K562 (cell line): ENCODE measurements at regions not wholly inside any gene's neighbourhood (a gene's known extent, or its start where the extent isn't known, plus 50 kb on each side); places are given as distances from the start of the nearest gene placed in this dataset.

Experiments used
- ATAC-seq: fragments of 200-7000 bp; cut with Tn5 transposase; 3 replicates; pipeline ENCODE4 v1.9.1; 2020; ENCODE audit warnings: moderate library complexity
- BruUV-seq: library from RNA; stranded (reverse); fragments of 400-500 nt; replicated peaks from 2 replicates; lab custom pipeline; 2021; lab: Mats Ljungman, UMichigan
- CTCF ChIA-PET: fragments of 300-600 bp; formaldehyde crosslinking; extraction: SDS; loops from one replicate; lab custom pipeline; 2021; ENCODE audit warnings: low intra/inter-chr PET ratio; lab: Yijun Ruan, JAX
- POLR2A ChIA-PET: fragments of 300-600, 350-650 bp; sonication (Branson Sonifier 250); formaldehyde crosslinking; extraction: SDS; loops from one replicate; lab custom pipeline; 2021; ENCODE audit warnings: antibody characterized with exemption, inconsistent platforms; lab: Yijun Ruan, JAX
- DNase-seq, 4 experiments: peaks; one replicate each; pipeline versions ENCODE4 v3.0.0 to v3.0.0-alpha.2; 2011 to 2018; ENCODE audit warnings: low spot score in 3 of 4, mixed read lengths in 3 of 4; ENCODE audit errors: extremely low read depth in 1 of 4
- FAIRE-seq: peaks from 2 replicates; lab custom pipeline; 2011; peaks lifted over from hg19 to GRCh38; lab: Jason Lieb, UNC
- H2AFZ ChIP-seq: 2 replicates; pipeline ENCODE4 v1.6.0; 2011; ENCODE audit warnings: low read depth, low read length, control low read depth, inconsistent platforms
- H3K27ac ChIP-seq: fragments of 200-600 bp; 3 replicates; pipeline ENCODE4 v1.8.0; 2011; ENCODE audit warnings: low read depth, mild to moderate bottlenecking, control low read depth, inconsistent platforms, low read length, moderate library complexity, mixed read lengths; ENCODE audit errors: extremely low read depth
- H3K27me3 ChIP-seq, 2 experiments: fragments of 300-600 bp in 1 of 2; 2 replicates in 1 of 2; 3 replicates in 1 of 2; pipeline versions ENCODE4 v1.6.0 to v1.8.0; 2011; ENCODE audit warnings: inconsistent platforms in 2 of 2, low read length in 2 of 2, mild to moderate bottlenecking in 1 of 2, mixed read lengths in 1 of 2, moderate library complexity in 1 of 2; ENCODE audit not compliant: control insufficient read depth in 2 of 2, insufficient read depth in 2 of 2
- H3K36me3 ChIP-seq: fragments of 300-600 bp; 3 replicates; pipeline ENCODE4 v1.8.0; 2011; ENCODE audit warnings: mild to moderate bottlenecking, low read length, inconsistent platforms; ENCODE audit not compliant: control insufficient read depth, insufficient read depth
- H3K4me1 ChIP-seq, 2 experiments: fragments of 200-600 bp in 1 of 2; replicated peaks in 1 of 2; 2 replicates in 1 of 2; 3 replicates in 1 of 2; pipeline versions ENCODE4 v1.5.1 to v1.8.0; 2011; ENCODE audit warnings: inconsistent platforms in 2 of 2, low read length in 2 of 2, mild to moderate bottlenecking in 1 of 2, mixed read lengths in 1 of 2, moderate library complexity in 1 of 2; ENCODE audit not compliant: control insufficient read depth in 2 of 2, insufficient read depth in 2 of 2
- H3K4me2 ChIP-seq: 2 replicates; pipeline ENCODE4 v1.6.1; 2011; ENCODE audit warnings: low read length, control low read depth, inconsistent platforms, mixed read lengths; ENCODE audit not compliant: insufficient read depth
- H3K4me3 ChIP-seq: fragments of 200-600 bp; sonication (generic), shearing (Covaris generic); 2 replicates; pipeline ENCODE4 v1.5.1; 2016; ENCODE audit warnings: control low read depth, inconsistent platforms
- H3K79me2 ChIP-seq: fragments of 200-600 bp; 3 replicates; pipeline ENCODE4 v1.8.0; 2011; ENCODE audit warnings: low read length, inconsistent platforms; ENCODE audit not compliant: control insufficient read depth, insufficient read depth
- H3K9ac ChIP-seq, 2 experiments: 2 replicates each; pipeline versions ENCODE4 v1.6.0 to v1.6.1; 2011; ENCODE audit warnings: low read depth in 2 of 2, low read length in 2 of 2, control low read depth in 1 of 2, inconsistent platforms in 1 of 2, mild to moderate bottlenecking in 1 of 2, mixed read lengths in 1 of 2; ENCODE audit not compliant: insufficient read depth in 1 of 2
- H3K9me1 ChIP-seq: one replicate; pipeline ENCODE4 v1.6.0; 2011; ENCODE audit warnings: inconsistent platforms, mild to moderate bottlenecking, low read length, moderate library complexity; ENCODE audit not compliant: control insufficient read depth, insufficient read depth
- H3K9me3 ChIP-seq: replicated peaks from 2 replicates; pipeline ENCODE4 v1.5.1; 2011; ENCODE audit warnings: low read depth, low read length, inconsistent platforms; ENCODE audit not compliant: control insufficient read depth, insufficient read depth
- H4K20me1 ChIP-seq: replicated peaks from 2 replicates; pipeline ENCODE4 v1.6.1; 2011; ENCODE audit warnings: low read length, inconsistent platforms, mixed read lengths; ENCODE audit not compliant: control insufficient read depth, insufficient read depth
- EGR1 ChIP-seq: fragments of 450-650 bp; conservative IDR thresholded peaks from 2 replicates; pipeline ENCODE4 v1.6.1; 2017; ENCODE audit warnings: mild to moderate bottlenecking
- TSHZ1 ChIP-seq: fragments of 250-450 bp; sonication (Bioruptor Pico); IDR thresholded peaks from 2 replicates; pipeline ENCODE4 v1.4.0; 2020; ENCODE audit warnings: mild to moderate bottlenecking, moderate library complexity
- WGBS: fragments of 100-300 bp; shearing (Covaris generic); methylation state at CpG from one replicate; pipeline ENCODE4 v1.1.6; 2016; ENCODE audit warnings: low coverage, mixed read lengths; ENCODE audit not compliant: insufficient coverage; ENCODE audit errors: missing lambda C conversion rate; 5-methylcytosine and 5-hydroxymethylcytosine counted together
- in situ Hi-C: fragments of 300-500 bp; cut with MboI; formaldehyde crosslinking; loops from 4 replicates; pipeline ENCODE4 v1.15.0; 2018; ENCODE audit warnings: inconsistent platforms, mixed read lengths
- intact Hi-C: fragments of 100-400 bp; cut with micrococcal nuclease; formaldehyde crosslinking; loops from 2 replicates; pipeline ENCODE4 v1.14.2; 2022
- TF ChIP-seq, protein P1 (sequence below), 2 experiments: fragments of 150-350 bp in 1 of 2; IDR thresholded peaks; 2 replicates each; pipeline ENCODE4 v1.6.1; 2012 to 2016; ENCODE audit warnings: low read depth in 2 of 2, low read length in 2 of 2, mild to moderate bottlenecking in 1 of 2, moderate library complexity in 1 of 2

GRCh38 chr12:132386926-132387497, 57.6 kb upstream of the GALNT9 start:
- no peaks in the 10 kb centered on the region; the same call in 1 of the 2 replicates for H3K9me3 ChIP-seq
- CTCF ChIA-PET: no interaction called here
- TF ChIP-seq TSHZ1 (CRISPR knock-in tag) (no peak), EGR1 (peak; percentile 76)
- TF ChIP-seq, protein P1, sequence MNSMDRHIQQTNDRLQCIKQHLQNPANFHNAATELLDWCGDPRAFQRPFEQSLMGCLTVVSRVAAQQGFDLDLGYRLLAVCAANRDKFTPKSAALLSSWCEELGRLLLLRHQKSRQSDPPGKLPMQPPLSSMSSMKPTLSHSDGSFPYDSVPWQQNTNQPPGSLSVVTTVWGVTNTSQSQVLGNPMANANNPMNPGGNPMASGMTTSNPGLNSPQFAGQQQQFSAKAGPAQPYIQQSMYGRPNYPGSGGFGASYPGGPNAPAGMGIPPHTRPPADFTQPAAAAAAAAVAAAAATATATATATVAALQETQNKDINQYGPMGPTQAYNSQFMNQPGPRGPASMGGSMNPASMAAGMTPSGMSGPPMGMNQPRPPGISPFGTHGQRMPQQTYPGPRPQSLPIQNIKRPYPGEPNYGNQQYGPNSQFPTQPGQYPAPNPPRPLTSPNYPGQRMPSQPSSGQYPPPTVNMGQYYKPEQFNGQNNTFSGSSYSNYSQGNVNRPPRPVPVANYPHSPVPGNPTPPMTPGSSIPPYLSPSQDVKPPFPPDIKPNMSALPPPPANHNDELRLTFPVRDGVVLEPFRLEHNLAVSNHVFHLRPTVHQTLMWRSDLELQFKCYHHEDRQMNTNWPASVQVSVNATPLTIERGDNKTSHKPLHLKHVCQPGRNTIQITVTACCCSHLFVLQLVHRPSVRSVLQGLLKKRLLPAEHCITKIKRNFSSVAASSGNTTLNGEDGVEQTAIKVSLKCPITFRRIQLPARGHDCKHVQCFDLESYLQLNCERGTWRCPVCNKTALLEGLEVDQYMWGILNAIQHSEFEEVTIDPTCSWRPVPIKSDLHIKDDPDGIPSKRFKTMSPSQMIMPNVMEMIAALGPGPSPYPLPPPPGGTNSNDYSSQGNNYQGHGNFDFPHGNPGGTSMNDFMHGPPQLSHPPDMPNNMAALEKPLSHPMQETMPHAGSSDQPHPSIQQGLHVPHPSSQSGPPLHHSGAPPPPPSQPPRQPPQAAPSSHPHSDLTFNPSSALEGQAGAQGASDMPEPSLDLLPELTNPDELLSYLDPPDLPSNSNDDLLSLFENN (IDR thresholded peaks at IDR 0.05; ENCODE audit: low read depth in 2 of 2, low read length in 2 of 2): no peak
- H3K27me3 ChIP-seq: peaks cover 25 to 67% of the 10 kb centered on the region in 2 experiments
- no peaks in the 10 kb centered on the region for H3K36me3 ChIP-seq
- H3K79me2 ChIP-seq: no peaks in the 10 kb centered on the region
- no TSS peak for BruUV-seq
- intact Hi-C loops: no loop called here
- no peak for DNase-seq
- 1% methylated on average over 27 of the region's 30 CpGs for WGBS
- H3K27ac ChIP-seq: no peak overlapping the region
- peaks cover 0 to 13% of the 10 kb centered on the region in 2 experiments; a peak in 2 of 5 replicates for H3K4me1 ChIP-seq
- POLR2A ChIA-PET: interaction anchor here (0.6 to 1.2 kb wide), 3 partner anchors 8 to 200 kb away, joined by 3 read pairs; no protein-coding TSS in a partner anchor
- peaks cover 3% of the 10 kb centered on the region for H3K9me1 ChIP-seq
- H3K9ac ChIP-seq: 0 out of 4 replicates have a peak overlapping the region, but pooled peaks of 1 of the 2 experiments have one; percentile 7
- H3K4me2 ChIP-seq: no peak overlapping the region
- H3K4me3 ChIP-seq: no peak overlapping the region
- H2AFZ ChIP-seq: no peak overlapping the region
- in situ Hi-C loops: no loop called here
- ATAC-seq: no peak
- no peak for FAIRE-seq
- peaks cover 12% of the 10 kb centered on the region for H4K20me1 ChIP-seq
